GM18505 (cell line): ENCODE measurements at regions not wholly inside any gene's neighbourhood (a gene's known extent, or its start where the extent isn't known, plus 50 kb on each side); places are given as distances from the start of the nearest gene placed in this dataset.
"Not testable (repeated sequence)": the region's sequence is repeated elsewhere in the genome, so short reads cannot be mapped to it uniquely, and the experiment has no call there.

Experiments used
- ATAC-seq: cut with Tn5 transposase; IDR thresholded peaks from one replicate; pipeline ENCODE4 v1.9.1; 2021; ENCODE audit not compliant: unreplicated experiment
- POLR2A ChIP-seq: IDR thresholded peaks from 4 replicates; pipeline ENCODE4 v1.6.1; 2011; ENCODE audit warnings: borderline replicate concordance; ENCODE audit not compliant: insufficient read depth, insufficient read length; ENCODE audit errors: extremely low read depth

DNA sequence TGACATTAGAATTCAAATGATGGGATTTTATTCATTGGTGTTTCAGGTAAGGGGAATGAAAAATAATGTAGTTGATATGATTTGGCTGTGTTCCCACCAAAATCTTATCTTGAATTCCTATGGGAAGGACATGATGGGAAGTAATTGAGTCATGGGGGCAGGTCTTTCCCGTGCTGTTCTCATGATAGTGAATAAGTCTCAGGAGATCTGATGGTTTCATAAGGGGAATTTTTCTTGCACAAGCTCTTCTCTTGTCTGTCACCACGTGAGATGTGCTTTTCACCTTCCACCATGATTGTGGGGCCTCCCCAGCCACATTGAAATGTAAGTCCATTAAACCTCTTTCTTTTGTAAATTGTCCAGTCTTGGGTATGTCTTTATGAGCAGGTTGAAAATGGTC lies 268.6 kb upstream of the CHORDC1 start:
- no peak for TF ChIP-seq POLR2A
- ATAC-seq, result no peak

DNA sequence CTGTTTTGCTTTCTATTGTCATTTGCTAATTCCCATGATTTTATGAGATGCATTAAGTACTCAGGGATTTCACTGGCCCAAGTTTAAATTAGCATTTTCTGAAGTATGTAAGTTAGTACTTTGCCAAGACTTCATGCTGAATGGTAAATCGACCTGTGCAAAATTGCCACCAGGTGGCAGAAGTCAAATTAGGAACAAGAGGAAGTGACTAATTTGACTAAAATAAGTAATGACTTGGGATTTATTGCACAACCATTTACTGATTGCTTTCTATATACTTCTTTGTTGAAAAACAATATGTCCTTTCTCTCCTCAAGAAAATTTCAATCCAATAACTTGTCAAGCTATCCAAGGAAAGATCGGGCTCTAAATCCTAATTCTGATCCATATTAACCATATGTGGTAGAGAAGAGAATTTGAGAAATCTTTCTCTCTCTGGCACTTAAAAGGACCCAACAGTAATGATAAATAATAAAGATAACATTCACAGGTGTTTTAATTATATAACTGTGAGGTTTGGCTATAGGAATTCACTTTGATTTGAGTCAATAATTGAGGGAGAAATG lies 253.7 kb upstream of the CHORDC1 start:
- peak; percentile 62 for ATAC-seq

DNA sequence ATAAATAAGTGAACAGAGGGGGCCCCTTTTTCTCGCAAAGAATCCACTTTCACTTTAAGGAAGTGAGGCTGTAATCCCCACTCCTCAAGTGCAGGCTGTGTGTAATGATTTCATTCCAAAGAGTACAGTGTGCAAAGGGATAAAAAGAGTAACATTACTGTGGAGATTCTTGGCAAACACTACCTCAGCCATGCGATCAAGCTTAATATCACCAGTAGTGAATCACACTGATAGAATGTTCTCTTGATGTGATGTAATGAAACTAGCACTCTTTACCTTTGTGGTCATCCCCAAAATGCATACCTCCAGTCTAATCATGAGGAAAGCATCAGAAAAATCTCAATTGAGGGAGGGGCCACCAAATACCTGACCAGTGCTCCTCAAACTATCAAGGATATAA lies 246.1 kb upstream of the CHORDC1 start:
- no peak for TF ChIP-seq POLR2A
- ATAC-seq, result no peak

More for the DNA sequence above, 253.7 kb upstream of the CHORDC1 start:
- no peak for TF ChIP-seq POLR2A

DNA sequence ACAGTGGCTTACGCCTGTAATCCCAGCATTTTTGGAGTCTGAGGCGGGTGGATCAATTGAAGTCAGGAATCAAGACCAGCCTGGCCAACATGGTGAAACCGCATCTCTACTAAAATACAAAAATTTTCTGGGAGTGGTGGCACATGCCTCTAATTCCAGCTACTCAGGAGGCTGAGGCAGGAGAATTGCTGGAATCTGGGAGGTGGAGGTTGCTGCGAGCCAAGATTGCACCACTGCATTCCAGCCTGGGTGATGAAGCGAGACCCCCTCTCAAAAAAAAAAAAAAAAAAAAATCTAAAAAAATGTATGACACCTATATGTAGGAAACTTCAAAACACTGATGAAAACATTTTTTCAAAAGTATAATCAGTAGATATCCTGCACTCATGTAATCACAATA lies 242.7 kb upstream of the CHORDC1 start:
- TF ChIP-seq POLR2A, result no peak
- ATAC-seq, result no peak

DNA sequence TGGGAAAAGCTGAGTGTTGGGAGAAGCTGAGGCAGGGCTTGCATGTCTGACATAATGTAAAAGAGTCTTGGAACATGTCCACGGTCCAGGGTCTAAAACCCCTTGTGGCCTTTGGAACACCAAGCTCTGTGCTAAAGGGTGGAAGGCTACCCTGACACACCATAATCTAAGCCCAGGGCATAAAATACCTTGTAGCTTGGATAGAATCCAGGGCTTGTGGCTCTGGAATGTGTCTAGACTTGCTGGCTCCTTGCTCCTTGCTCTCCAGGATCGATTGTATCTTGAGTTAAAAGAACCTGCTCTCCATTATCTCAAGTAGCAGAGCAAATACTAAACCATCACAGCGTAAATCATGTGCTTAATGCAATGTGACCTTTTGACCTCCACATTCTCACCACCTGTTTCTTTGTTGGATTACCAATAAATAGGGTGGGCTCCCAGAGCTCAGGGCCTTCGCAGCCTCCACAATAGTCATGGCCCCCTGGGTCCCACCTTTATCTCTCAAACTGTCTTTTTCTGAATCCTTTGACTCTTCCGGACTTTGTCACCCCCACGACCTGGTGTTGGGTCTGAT lies 232.6 kb upstream of the CHORDC1 start:
- not testable (repeated sequence) for ATAC-seq

DNA sequence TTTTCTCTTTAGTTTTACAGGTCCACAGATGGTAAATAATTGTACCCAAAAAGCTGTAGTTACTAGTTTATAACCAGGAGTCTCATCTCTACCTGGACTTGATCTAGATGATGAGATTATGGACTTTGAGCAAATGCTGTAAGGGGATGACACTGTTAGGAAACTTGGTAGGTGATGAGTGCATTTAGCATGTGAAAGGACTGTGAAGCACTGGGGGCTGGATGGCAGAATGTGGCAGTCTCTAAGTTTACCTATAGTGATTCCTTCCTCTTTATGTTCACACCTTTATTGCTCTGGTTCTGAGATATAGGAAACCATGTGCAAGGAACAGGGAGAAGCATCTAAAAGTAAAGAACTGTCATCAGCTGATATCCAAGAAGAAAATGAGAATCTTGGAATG lies 230.7 kb upstream of the CHORDC1 start:
- no peak for TF ChIP-seq POLR2A
- no peak for ATAC-seq

DNA sequence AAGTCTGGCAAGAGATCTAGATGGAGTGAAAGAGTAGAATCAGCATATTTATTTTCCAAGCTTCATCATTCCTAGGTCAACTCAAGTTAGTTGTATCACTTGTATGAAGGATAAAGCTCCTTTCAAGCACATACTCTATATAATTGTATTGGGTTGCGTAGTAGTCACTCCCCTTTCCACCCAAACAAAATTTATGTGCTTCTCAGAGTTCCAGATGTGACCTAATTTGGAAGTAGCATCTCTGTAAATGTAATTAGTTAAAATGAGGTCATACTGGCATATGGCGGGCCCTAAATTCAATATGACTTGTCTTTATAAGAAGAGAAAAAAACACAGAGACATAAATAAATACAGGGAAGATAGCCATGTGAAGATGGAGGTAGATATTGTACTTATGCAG lies 226.8 kb upstream of the CHORDC1 start:
- no peak for ATAC-seq
- no peak for TF ChIP-seq POLR2A

DNA sequence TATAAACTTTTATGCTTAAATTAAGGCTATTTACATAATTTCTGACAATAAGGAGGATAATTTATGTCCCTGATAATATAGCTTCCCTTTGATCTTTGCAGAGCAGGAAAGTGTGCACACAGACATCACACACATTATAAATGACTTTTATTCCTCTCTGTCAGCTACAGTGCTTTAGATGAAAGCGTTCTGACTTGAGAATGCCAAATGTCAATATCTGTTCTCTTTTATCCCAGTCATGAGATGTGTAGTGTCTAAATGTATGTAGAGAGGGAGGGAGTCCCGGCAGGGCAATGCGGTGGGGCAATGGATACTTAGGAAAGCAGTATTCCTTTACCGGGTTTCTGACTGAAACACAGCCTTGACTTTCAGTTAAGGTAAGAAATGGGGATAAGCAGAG lies 225.4 kb upstream of the CHORDC1 start:
- ATAC-seq, result no peak
- TF ChIP-seq POLR2A, result no peak

DNA sequence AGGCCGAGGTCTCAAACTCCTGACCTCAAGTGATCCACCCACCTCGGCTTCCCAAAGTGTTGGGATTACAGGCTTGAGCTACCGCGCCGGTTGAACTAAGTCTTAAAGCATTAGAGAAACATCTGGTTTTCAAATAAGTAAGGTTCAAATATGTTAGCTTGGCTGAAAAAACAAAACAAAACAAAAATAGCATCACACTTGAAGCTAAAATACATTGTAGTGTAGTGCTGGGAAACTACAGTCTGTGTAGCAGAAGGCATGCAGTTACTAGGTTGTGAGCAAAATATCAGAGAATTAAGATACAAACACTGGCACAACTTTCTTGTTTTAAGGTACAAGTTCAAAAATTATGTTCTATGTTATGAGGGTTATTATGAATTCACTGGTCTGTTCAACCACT lies 224.8 kb upstream of the CHORDC1 start:
- no peak for TF ChIP-seq POLR2A
- ATAC-seq, result no peak

DNA sequence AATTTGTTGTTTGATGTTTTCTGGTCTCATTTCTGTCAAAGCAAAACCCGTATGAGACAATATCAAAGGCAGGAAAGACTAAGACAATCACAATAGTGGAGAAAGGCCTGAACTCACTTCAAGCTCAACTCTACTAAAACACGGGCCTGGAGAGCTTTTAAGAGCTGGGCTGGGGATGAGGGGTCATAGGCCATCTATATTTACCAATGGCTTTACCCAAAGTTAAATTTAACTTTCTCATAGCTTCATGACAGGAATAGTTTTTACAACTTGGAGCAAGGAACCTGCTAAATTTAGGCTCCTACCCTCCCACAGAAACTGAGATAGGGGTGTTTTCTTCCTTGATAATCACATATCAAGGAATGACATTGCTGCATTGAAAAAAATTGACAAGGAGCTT lies 223.4 kb upstream of the CHORDC1 start:
- ATAC-seq, result no peak
- TF ChIP-seq POLR2A, result no peak

DNA sequence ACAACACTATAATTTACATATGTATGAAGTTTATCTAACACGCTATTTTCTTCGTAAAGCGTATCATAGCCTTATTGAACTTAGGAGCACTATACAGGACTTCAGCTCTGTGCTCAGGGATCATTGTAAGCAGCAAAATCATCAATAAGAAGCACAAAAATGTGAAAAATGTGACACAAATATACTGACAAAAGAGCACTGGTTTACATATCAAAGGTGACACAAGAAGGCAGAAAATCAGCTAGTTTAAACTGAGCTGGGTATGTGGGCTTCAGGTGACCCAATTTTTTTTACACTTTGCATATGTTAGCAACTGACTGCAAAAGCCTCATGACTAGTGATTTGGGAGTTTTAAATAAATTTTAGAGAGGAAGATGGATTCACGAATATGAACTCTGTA lies 215.2 kb upstream of the CHORDC1 start:
- ATAC-seq, result no peak
- TF ChIP-seq POLR2A, result no peak

DNA sequence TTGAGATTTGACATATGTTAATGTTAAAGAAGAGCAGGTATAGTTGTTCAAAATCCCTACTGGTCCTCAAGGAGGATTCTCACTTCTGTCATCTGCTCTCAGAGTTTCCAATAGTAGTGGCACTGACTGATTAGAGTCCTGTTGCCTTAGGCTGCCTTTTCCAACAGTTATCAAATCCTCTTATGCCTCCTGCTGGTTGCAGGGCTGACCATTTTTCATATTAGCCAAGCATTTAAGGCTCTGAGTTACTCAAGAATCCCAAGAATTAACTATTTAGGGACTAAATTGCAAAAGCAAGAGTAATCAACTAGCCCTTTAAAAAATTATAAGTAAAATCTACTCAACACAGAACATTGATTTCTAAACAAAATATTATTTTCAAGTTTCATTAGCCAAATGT lies 212.0 kb upstream of the CHORDC1 start:
- no peak for TF ChIP-seq POLR2A
- no peak for ATAC-seq

DNA sequence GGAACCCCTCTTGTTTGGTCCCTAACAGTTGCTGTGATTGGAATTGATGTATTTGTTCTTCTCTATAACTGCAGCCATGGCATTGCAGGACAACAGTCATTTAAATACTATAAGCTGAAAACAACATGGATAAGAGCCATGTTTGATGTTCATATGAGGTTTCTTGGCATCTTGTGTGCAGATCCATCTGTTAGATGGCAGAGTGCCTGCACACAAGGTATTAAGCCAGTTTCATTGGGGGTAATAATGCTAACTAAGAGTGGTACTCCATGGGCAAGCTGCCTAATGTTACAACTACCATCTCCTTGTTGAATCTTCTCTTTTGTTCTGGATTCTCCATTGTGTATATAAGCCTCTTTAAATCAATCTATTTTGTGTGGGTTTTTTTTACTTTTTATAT lies 206.0 kb upstream of the CHORDC1 start:
- no peak for TF ChIP-seq POLR2A
- no peak for ATAC-seq

DNA sequence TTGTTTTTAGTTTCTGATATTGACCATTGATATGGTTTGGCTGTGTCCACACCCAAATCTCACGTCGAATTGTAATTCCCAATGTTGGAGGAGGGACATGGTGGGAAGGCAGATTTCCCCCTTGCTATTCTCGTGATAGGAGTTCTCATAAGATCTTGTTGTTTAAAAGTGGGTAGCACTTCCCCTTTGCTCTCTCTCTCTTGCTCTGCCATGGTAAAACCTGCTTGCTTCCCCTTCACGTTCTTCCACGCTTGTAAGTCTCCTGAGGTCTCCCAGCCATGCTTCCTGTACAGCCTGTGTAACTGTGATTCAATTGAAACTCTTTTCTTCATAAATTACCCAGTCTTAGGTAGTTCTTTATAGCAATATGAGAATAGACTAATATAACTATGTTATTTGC lies 203.6 kb upstream of the CHORDC1 start:
- TF ChIP-seq POLR2A, result no peak
- no peak for ATAC-seq

DNA sequence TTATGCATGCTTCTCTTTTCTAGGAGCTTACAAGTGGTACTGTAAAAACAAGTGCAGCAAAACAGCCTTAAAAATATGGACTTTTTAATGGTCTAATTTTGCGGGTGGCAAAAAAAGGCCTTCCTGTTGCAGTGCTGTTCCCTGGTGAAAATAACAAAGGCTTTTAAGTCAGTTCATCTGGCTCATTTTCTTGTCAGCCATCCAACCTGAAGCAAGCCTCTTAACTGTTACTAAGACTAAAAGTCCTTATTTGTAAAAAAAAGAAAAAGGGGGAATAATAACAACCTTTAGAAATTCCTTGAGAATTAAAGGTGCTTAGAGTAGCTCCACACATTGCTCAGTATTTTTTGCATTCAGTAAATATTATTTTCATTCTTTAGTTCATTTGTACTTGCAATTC lies 200.5 kb upstream of the CHORDC1 start:
- no peak for TF ChIP-seq POLR2A
- no peak for ATAC-seq

DNA sequence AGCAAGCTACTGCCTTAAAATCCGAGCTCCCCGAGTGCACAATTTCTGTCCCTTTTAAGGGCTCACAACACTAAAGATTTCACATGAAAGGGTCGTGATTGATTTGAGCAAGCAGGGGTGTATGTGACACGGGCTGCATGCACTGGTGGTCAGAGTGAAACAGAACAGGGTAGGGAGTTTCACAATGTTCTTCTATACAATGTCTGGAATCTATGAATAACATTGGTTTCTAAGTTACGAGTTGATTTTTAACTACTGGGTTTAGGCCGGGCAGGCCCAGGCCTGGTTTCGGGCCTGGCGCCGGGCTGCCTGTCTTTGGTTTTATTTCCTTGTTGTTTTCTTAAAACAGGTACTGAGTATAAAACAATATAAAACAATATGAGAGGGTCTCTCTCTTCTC lies 199.9 kb upstream of the CHORDC1 start:
- not testable (repeated sequence) for ATAC-seq
